ENCODE measurements at regions not wholly inside any gene's neighbourhood (a gene's known extent, or its start where the extent isn't known, plus 50 kb on each side); places are given as distances from the start of the nearest gene placed in this dataset.

- Histone ChIP-seq H3K36me3 (ENCODE audit: low read depth, missing control alignments) (no peaks in the 10 kb centered on the region), H3K9me3 (no peaks in the 10 kb centered on the region), H3K4me3 (no peak overlapping the region), H3K4me1 (no peaks in the 10 kb centered on the region), H3K27ac (no peak overlapping the region), H3K27me3 (no peaks in the 10 kb centered on the region)
- no peak for TF ChIP-seq POLR2A (IDR thresholded peaks at IDR 0.05)
- no peak for TF ChIP-seq CTCF (IDR thresholded peaks at IDR 0.05)
- no peak for DNase-seq
- WGBS, 2 donors: 88 to 93% methylated on average over 4 of the region's 4 CpGs
- intact Hi-C loops (cut with DNase I; ENCODE audit: low total_unique reads): no loop called here
Measured at GRCh38 chr20:22368235-22368634, 216.1 kb downstream of the FOXA2 start.

- Histone ChIP-seq H3K9me3 (no peaks in the 10 kb centered on the region), H3K27ac (no peak overlapping the region), H3K4me3 (no peak overlapping the region), H3K36me3 (ENCODE audit: low read depth, missing control alignments) (no peaks in the 10 kb centered on the region), H3K4me1 (no peaks in the 10 kb centered on the region), H3K27me3 (no peaks in the 10 kb centered on the region)
- TF ChIP-seq CTCF (IDR thresholded peaks at IDR 0.05) (no peak), POLR2A (IDR thresholded peaks at IDR 0.05) (no peak)
- no peak for DNase-seq
- intact Hi-C loops (cut with DNase I; ENCODE audit: low total_unique reads): no loop called here
Measured at GRCh38 chr20:22366631-22367030, 217.7 kb downstream of the FOXA2 start.

GRCh38 chr20:22354647-22355046 lies 229.7 kb downstream of the FOXA2 start:
- no peaks in the 10 kb centered on the region for H3K36me3 ChIP-seq (ENCODE audit: low read depth, missing control alignments)
- intact Hi-C loops (cut with DNase I; ENCODE audit: low total_unique reads): no loop called here
- H3K27ac ChIP-seq: no peak overlapping the region
- WGBS, 2 donors: 100% methylated on average over 1 of the region's 1 CpG
- DNase-seq: no peak
- H3K4me3 ChIP-seq: no peak overlapping the region
- TF ChIP-seq POLR2A (IDR thresholded peaks at IDR 0.05): no peak
- H3K27me3 ChIP-seq: no peaks in the 10 kb centered on the region
- H3K4me1 ChIP-seq: no peaks in the 10 kb centered on the region
- no peaks in the 10 kb centered on the region for H3K9me3 ChIP-seq

GRCh38 chr20:22353586-22353985 lies 230.8 kb downstream of the FOXA2 start:
- H3K27ac ChIP-seq: no peak overlapping the region
- H3K36me3 ChIP-seq (ENCODE audit: low read depth, missing control alignments): no peaks in the 10 kb centered on the region
- no peak for DNase-seq
- intact Hi-C loops (cut with DNase I; ENCODE audit: low total_unique reads): no loop called here
- TF ChIP-seq POLR2A (IDR thresholded peaks at IDR 0.05) (no peak), CTCF (IDR thresholded peaks at IDR 0.05) (no peak)
- H3K27me3 ChIP-seq: no peaks in the 10 kb centered on the region
- H3K4me3 ChIP-seq: no peak overlapping the region
- WGBS, 2 donors: 85 to 93% methylated on average over 2 of the region's 2 CpGs
- H3K9me3 ChIP-seq: no peaks in the 10 kb centered on the region
- H3K4me1 ChIP-seq: no peaks in the 10 kb centered on the region

GRCh38 chr20:22352019-22352418 lies 232.4 kb downstream of the FOXA2 start:
- 84 to 88% methylated on average over 3 of the region's 3 CpGs for WGBS, 2 donors
- intact Hi-C loops (cut with DNase I; ENCODE audit: low total_unique reads): no loop called here
- TF ChIP-seq POLR2A (IDR thresholded peaks at IDR 0.05): no peak
- no peak for TF ChIP-seq CTCF (IDR thresholded peaks at IDR 0.05)
- Histone ChIP-seq H3K27me3 (no peaks in the 10 kb centered on the region), H3K4me3 (no peak overlapping the region), H3K36me3 (ENCODE audit: low read depth, missing control alignments) (no peaks in the 10 kb centered on the region), H3K4me1 (no peaks in the 10 kb centered on the region), H3K9me3 (no peaks in the 10 kb centered on the region), H3K27ac (no peak overlapping the region)
- DNase-seq: no peak

Data from testis (tissue), 2 donors.